ENCODE measurements at regions not wholly inside any gene's neighbourhood (a gene's known extent, or its start where the extent isn't known, plus 50 kb on each side); places are given as distances from the start of the nearest gene placed in this dataset.

DNA sequence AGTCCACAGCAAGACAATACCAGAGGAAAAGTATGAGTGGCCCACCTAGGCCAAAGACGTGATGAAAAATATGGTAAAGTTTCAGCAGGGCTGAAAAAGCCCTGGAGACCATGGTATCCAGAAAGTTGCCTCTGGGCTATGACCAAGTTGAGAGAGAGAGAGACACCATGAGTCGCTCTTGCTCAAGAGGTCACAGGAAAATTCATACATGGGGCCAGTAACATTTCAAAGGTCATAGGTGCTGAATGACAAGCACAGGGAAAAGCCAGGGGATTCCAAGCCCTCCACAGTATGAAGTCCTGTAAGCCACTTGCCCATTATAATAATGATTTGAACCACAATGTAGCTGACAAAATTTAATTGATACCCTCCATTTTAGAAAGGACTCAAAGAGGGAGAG is 657.7 kb upstream of the CITED2 start:
- Mint-ChIP-seq H3K27ac (no peak overlapping the region), H3K4me1 (peaks cover 5% of the 10 kb centered on the region), H3K27me3 (ENCODE audit: insufficient read depth, low read depth) (peaks cover 1% of the 10 kb centered on the region), H3K9me3 (peaks cover 40% of the 10 kb centered on the region), H3K36me3 (peaks cover 1% of the 10 kb centered on the region), H3K4me3 (no peak overlapping the region)
- no peak for TF ChIP-seq EZH2 (IDR thresholded peaks at IDR 0.05)
- TF ChIP-seq, protein P1, sequence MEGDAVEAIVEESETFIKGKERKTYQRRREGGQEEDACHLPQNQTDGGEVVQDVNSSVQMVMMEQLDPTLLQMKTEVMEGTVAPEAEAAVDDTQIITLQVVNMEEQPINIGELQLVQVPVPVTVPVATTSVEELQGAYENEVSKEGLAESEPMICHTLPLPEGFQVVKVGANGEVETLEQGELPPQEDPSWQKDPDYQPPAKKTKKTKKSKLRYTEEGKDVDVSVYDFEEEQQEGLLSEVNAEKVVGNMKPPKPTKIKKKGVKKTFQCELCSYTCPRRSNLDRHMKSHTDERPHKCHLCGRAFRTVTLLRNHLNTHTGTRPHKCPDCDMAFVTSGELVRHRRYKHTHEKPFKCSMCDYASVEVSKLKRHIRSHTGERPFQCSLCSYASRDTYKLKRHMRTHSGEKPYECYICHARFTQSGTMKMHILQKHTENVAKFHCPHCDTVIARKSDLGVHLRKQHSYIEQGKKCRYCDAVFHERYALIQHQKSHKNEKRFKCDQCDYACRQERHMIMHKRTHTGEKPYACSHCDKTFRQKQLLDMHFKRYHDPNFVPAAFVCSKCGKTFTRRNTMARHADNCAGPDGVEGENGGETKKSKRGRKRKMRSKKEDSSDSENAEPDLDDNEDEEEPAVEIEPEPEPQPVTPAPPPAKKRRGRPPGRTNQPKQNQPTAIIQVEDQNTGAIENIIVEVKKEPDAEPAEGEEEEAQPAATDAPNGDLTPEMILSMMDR (IDR thresholded peaks at IDR 0.05) = no peak
- no peak for TF ChIP-seq EZH2phosphoT487 (IDR thresholded peaks at IDR 0.05)
- H3F3A ChIP-seq (ENCODE audit: low read depth) = no peaks in the 10 kb centered on the region
- no peak overlapping the region for H3K4me3 ChIP-seq
- H3K79me2 ChIP-seq (ENCODE audit: low read depth) = no peaks in the 10 kb centered on the region
- H3K36me3 ChIP-seq = no peaks in the 10 kb centered on the region
- peaks cover 1% of the 10 kb centered on the region for H3K9me3 ChIP-seq (ENCODE audit: low read depth)
- no peaks in the 10 kb centered on the region for H4K20me1 ChIP-seq (ENCODE audit: low read depth)
- no peak overlapping the region for H3K4me2 ChIP-seq
- H3K4me1 ChIP-seq = peaks cover 4% of the 10 kb centered on the region
- H2AFZ ChIP-seq (replicated peaks) = no peak overlapping the region
- DNase-seq (ENCODE audit: low spot score) = no peak
- no peak overlapping the region for H3K9ac ChIP-seq
- no peaks in the 10 kb centered on the region for H3K27me3 ChIP-seq
- H3K27ac ChIP-seq = no peak overlapping the region

DNA sequence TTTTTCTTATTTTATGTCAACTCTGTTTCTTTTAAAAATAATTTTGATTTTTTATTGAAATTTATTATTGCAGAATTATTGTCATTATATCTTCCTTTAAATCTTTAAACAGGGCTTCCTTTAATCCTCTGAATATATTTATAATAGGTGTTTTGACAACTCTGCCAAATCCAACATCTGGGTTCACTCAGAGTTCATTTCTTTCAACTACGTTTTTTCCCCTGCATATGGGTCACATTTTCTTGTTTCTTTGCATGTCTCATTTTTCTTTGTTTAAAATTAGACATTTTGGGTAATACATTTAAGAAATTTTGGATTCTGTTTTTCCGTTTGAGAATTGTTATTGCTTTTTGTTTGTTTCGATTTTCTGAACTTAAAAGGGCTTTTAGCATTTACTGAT is 655.1 kb upstream of the CITED2 start:
- DNase-seq (ENCODE audit: low spot score) = no peak
- Histone ChIP-seq H3K4me1 (peaks cover 4% of the 10 kb centered on the region), H3K27ac (no peak overlapping the region), H4K20me1 (ENCODE audit: low read depth) (no peaks in the 10 kb centered on the region), H3K4me2 (no peak overlapping the region), H2AFZ (replicated peaks) (no peak overlapping the region), H3K79me2 (ENCODE audit: low read depth) (no peaks in the 10 kb centered on the region), H3K9ac (no peak overlapping the region), H3K9me3 (ENCODE audit: low read depth) (peaks cover 3% of the 10 kb centered on the region), H3K4me3 (no peak overlapping the region), H3K27me3 (no peaks in the 10 kb centered on the region), H3F3A (ENCODE audit: low read depth) (no peaks in the 10 kb centered on the region), H3K36me3 (no peaks in the 10 kb centered on the region)
- peaks cover 28% of the 10 kb centered on the region for H3K9me3 Mint-ChIP-seq
- peaks cover 5% of the 10 kb centered on the region for H3K4me1 Mint-ChIP-seq
- H3K27me3 Mint-ChIP-seq (ENCODE audit: insufficient read depth, low read depth) = peaks cover 3% of the 10 kb centered on the region
- no peaks in the 10 kb centered on the region for H3K36me3 Mint-ChIP-seq
- H3K4me3 Mint-ChIP-seq = no peak overlapping the region
- no peak overlapping the region for H3K27ac Mint-ChIP-seq
- no peak for TF ChIP-seq EZH2phosphoT487 (IDR thresholded peaks at IDR 0.05)
- TF ChIP-seq, protein P1 (IDR thresholded peaks at IDR 0.05) = no peak
- TF ChIP-seq EZH2 (IDR thresholded peaks at IDR 0.05) = no peak

DNA sequence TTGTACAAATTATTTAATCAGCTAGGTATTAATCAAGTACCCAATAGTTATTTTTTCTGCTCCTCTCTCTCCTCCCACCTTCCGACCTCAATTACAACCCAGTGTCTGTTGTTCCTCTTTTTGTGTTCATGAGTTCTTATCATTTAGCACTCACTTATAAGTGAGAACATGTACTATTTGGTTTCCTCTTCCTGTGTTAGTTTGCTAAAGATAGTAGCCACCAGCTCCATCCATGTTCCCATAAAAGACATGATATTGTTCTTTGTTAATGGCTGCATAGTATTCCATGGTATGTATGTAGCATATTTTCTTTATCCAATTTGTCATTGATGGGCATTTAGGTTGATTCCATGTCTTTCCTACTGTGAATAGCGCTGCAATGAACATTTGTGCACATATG is 652.8 kb upstream of the CITED2 start:
- Histone ChIP-seq H3K4me2 (no peak overlapping the region), H3K79me2 (ENCODE audit: low read depth) (no peaks in the 10 kb centered on the region), H3K4me1 (peaks cover 4% of the 10 kb centered on the region), H3F3A (ENCODE audit: low read depth) (no peaks in the 10 kb centered on the region), H4K20me1 (ENCODE audit: low read depth) (no peaks in the 10 kb centered on the region), H3K27me3 (no peaks in the 10 kb centered on the region), H3K27ac (no peak overlapping the region), H3K9ac (no peak overlapping the region), H3K4me3 (no peak overlapping the region), H3K36me3 (no peaks in the 10 kb centered on the region), H2AFZ (replicated peaks) (no peak overlapping the region), H3K9me3 (ENCODE audit: low read depth) (peaks cover 3% of the 10 kb centered on the region)
- peaks cover 29% of the 10 kb centered on the region for H3K9me3 Mint-ChIP-seq
- no peak overlapping the region for H3K4me3 Mint-ChIP-seq
- TF ChIP-seq EZH2phosphoT487 (IDR thresholded peaks at IDR 0.05) = no peak
- TF ChIP-seq, protein P1 (IDR thresholded peaks at IDR 0.05) = no peak
- TF ChIP-seq EZH2 (IDR thresholded peaks at IDR 0.05) = no peak
- H3K36me3 Mint-ChIP-seq = no peaks in the 10 kb centered on the region
- DNase-seq (ENCODE audit: low spot score) = no peak
- peaks cover 5% of the 10 kb centered on the region for H3K4me1 Mint-ChIP-seq
- peaks cover 3% of the 10 kb centered on the region for H3K27me3 Mint-ChIP-seq (ENCODE audit: insufficient read depth, low read depth)
- no peak overlapping the region for H3K27ac Mint-ChIP-seq
